GM12892 (cell line): ENCODE measurements at regions not wholly inside any gene's neighbourhood (a gene's known extent, or its start where the extent isn't known, plus 50 kb on each side); places are given as distances from the start of the nearest gene placed in this dataset.

Experiments
- POLR2A ChIP-seq: IDR thresholded peaks from 2 replicates; pipeline ENCODE4 v1.6.1; 2011; ENCODE audit warnings: low read depth, low read length, control low read depth
- POLR2AphosphoS5 ChIP-seq: IDR thresholded peaks from 2 replicates; pipeline ENCODE4 v1.6.1; 2011; ENCODE audit warnings: low read depth, low read length, control low read depth
- TAF1 ChIP-seq: IDR thresholded peaks from 2 replicates; pipeline ENCODE4 v1.6.1; 2011; ENCODE audit warnings: low read depth, mild to moderate bottlenecking, control low read depth, low read length, borderline replicate concordance

- TF ChIP-seq POLR2A, result no peak
- no peak for TF ChIP-seq TAF1
- no peak for TF ChIP-seq POLR2AphosphoS5
Measured at GRCh38 chr14:61222388-61222787, 58.8 kb downstream of the TMEM30B start.
